Stomach smooth muscle (tissue), 2 donors: ENCODE measurements at regions not wholly inside any gene's neighbourhood (a gene's known extent, or its start where the extent isn't known, plus 50 kb on each side); places are given as distances from the start of the nearest gene placed in this dataset.

Source experiments
- H3K27ac ChIP-seq: one replicate; pipeline ENCODE4 v1.7.0; 2013; ENCODE audit warnings: mild to moderate bottlenecking, low read length, inconsistent platforms
- H3K27me3 ChIP-seq, 2 donors: one replicate each; pipeline ENCODE4 v1.7.0; 2013; ENCODE audit warnings: low read length in 2 of 2; ENCODE audit not compliant: insufficient read depth in 2 of 2, control insufficient read depth in 1 of 2
- H3K36me3 ChIP-seq, 2 donors: one replicate each; pipeline ENCODE4 v1.7.0; 2013; ENCODE audit warnings: low read length in 2 of 2; ENCODE audit not compliant: control insufficient read depth in 2 of 2, insufficient read depth in 2 of 2
- H3K4me1 ChIP-seq: one replicate; pipeline ENCODE4 v1.7.0; 2013; ENCODE audit warnings: low read length; ENCODE audit not compliant: control insufficient read depth, insufficient read depth
- H3K4me3 ChIP-seq, 2 donors: one replicate each; pipeline ENCODE4 v1.7.0; 2013; ENCODE audit warnings: low read length in 2 of 2
- H3K9ac ChIP-seq, 2 donors: one replicate each; pipeline ENCODE4 v1.7.0; 2013; ENCODE audit warnings: low read length in 2 of 2, mild to moderate bottlenecking in 1 of 2
- H3K9me3 ChIP-seq, 2 donors: one replicate each; pipeline ENCODE4 v1.7.0; 2013; ENCODE audit warnings: low read length in 2 of 2; ENCODE audit not compliant: control insufficient read depth in 2 of 2
- donor health status: healthy.
- donor health status: Pancreatic carcinoma.

GRCh38 chr13:22074403-22074802 lies 403.5 kb downstream of the FGF9 start:
- Histone ChIP-seq H3K4me3 (no peak overlapping the region), H3K9ac (no peak overlapping the region), H3K27ac (no peak overlapping the region), H3K4me1 (no peaks in the 10 kb centered on the region), H3K36me3 (no peaks in the 10 kb centered on the region), H3K27me3 (no peaks in the 10 kb centered on the region), H3K9me3 (no peaks in the 10 kb centered on the region)

GRCh38 chr13:22076658-22077057 lies 405.8 kb downstream of the FGF9 start:
- Histone ChIP-seq H3K27ac (no peak overlapping the region), H3K4me3 (no peak overlapping the region), H3K9ac (no peak overlapping the region), H3K36me3 (no peaks in the 10 kb centered on the region), H3K9me3 (no peaks in the 10 kb centered on the region), H3K4me1 (no peaks in the 10 kb centered on the region), H3K27me3 (no peaks in the 10 kb centered on the region)

- no peaks in the 10 kb centered on the region for H3K4me1 ChIP-seq
- no peak overlapping the region for H3K27ac ChIP-seq
- no peak overlapping the region for H3K4me3 ChIP-seq
- H3K36me3 ChIP-seq, result no peaks in the 10 kb centered on the region
- H3K27me3 ChIP-seq, result no peaks in the 10 kb centered on the region
- H3K9ac ChIP-seq, result no peak overlapping the region
- H3K9me3 ChIP-seq, result no peaks in the 10 kb centered on the region
Observed at GRCh38 chr13:22077205-22077683, 406.4 kb downstream of the FGF9 start.

- Histone ChIP-seq H3K4me1 (no peaks in the 10 kb centered on the region), H3K27me3 (no peaks in the 10 kb centered on the region), H3K27ac (no peak overlapping the region), H3K4me3 (no peak overlapping the region), H3K9me3 (no peaks in the 10 kb centered on the region), H3K36me3 (no peaks in the 10 kb centered on the region), H3K9ac (no peak overlapping the region)
Observed at GRCh38 chr13:22077764-22078163, 406.9 kb downstream of the FGF9 start.

GRCh38 chr13:22079961-22080360 lies 409.1 kb downstream of the FGF9 start:
- Histone ChIP-seq H3K4me1 (no peaks in the 10 kb centered on the region), H3K9ac (no peak overlapping the region), H3K27me3 (no peaks in the 10 kb centered on the region), H3K36me3 (no peaks in the 10 kb centered on the region), H3K4me3 (no peak overlapping the region), H3K27ac (no peak overlapping the region), H3K9me3 (no peaks in the 10 kb centered on the region)

- Histone ChIP-seq H3K4me3 (no peak overlapping the region), H3K4me1 (no peaks in the 10 kb centered on the region), H3K27me3 (no peaks in the 10 kb centered on the region), H3K27ac (no peak overlapping the region), H3K36me3 (no peaks in the 10 kb centered on the region), H3K9ac (no peak overlapping the region), H3K9me3 (no peaks in the 10 kb centered on the region)
Observed at GRCh38 chr13:22080832-22081231, 410.0 kb downstream of the FGF9 start.

GRCh38 chr13:22081430-22081829 lies 410.6 kb downstream of the FGF9 start:
- Histone ChIP-seq H3K27ac (no peak overlapping the region), H3K4me3 (no peak overlapping the region), H3K9ac (no peak overlapping the region), H3K27me3 (no peaks in the 10 kb centered on the region), H3K36me3 (no peaks in the 10 kb centered on the region), H3K4me1 (no peaks in the 10 kb centered on the region), H3K9me3 (no peaks in the 10 kb centered on the region)

- Histone ChIP-seq H3K36me3 (no peaks in the 10 kb centered on the region), H3K9me3 (no peaks in the 10 kb centered on the region), H3K27ac (no peak overlapping the region), H3K4me1 (no peaks in the 10 kb centered on the region), H3K27me3 (no peaks in the 10 kb centered on the region), H3K4me3 (no peak overlapping the region), H3K9ac (no peak overlapping the region)
Observed at GRCh38 chr13:22082030-22082429, 411.2 kb downstream of the FGF9 start.

GRCh38 chr13:22082437-22083100 lies 411.7 kb downstream of the FGF9 start:
- H3K9ac ChIP-seq, result no peak overlapping the region
- no peaks in the 10 kb centered on the region for H3K27me3 ChIP-seq
- no peaks in the 10 kb centered on the region for H3K36me3 ChIP-seq
- no peak overlapping the region for H3K4me3 ChIP-seq
- no peaks in the 10 kb centered on the region for H3K4me1 ChIP-seq
- H3K9me3 ChIP-seq, result no peaks in the 10 kb centered on the region
- no peak overlapping the region for H3K27ac ChIP-seq

- no peak overlapping the region for H3K27ac ChIP-seq
- no peaks in the 10 kb centered on the region for H3K36me3 ChIP-seq
- H3K27me3 ChIP-seq, result no peaks in the 10 kb centered on the region
- no peak overlapping the region for H3K9ac ChIP-seq
- H3K4me3 ChIP-seq, result no peak overlapping the region
- H3K9me3 ChIP-seq, result no peaks in the 10 kb centered on the region
- no peaks in the 10 kb centered on the region for H3K4me1 ChIP-seq
Observed at GRCh38 chr13:22085001-22085400, 414.1 kb downstream of the FGF9 start.

GRCh38 chr13:22086597-22087330 lies 415.9 kb downstream of the FGF9 start:
- Histone ChIP-seq H3K9me3 (no peaks in the 10 kb centered on the region), H3K4me3 (no peak overlapping the region), H3K27ac (no peak overlapping the region), H3K36me3 (no peaks in the 10 kb centered on the region), H3K4me1 (no peaks in the 10 kb centered on the region), H3K9ac (no peak overlapping the region), H3K27me3 (no peaks in the 10 kb centered on the region)
